ENCODE measurements at regions not wholly inside any gene's neighbourhood (a gene's known extent, or its start where the extent isn't known, plus 50 kb on each side); places are given as distances from the start of the nearest gene placed in this dataset.

- H3K27ac ChIP-seq, result no peak overlapping the region
- no peaks in the 10 kb centered on the region for H3K9me3 ChIP-seq
- TF ChIP-seq POLR2A (IDR thresholded peaks at IDR 0.05) (no peak), CTCF (IDR thresholded peaks at IDR 0.05) (no peak)
- no peaks in the 10 kb centered on the region for H3K36me3 ChIP-seq
- DNase-seq, result no peak
- H3K4me1 ChIP-seq, result no peaks in the 10 kb centered on the region
- H3K4me3 ChIP-seq, result no peak overlapping the region
- H3K27me3 ChIP-seq, result no peaks in the 10 kb centered on the region
These were observed 696.3 kb downstream of the EPHA3 start for GRCh38 chr3:89803711-89804110.

- DNase-seq, result no peak
- Histone ChIP-seq H3K4me1 (no peaks in the 10 kb centered on the region), H3K9me3 (no peaks in the 10 kb centered on the region), H3K4me3 (no peak overlapping the region), H3K27ac (no peak overlapping the region), H3K27me3 (no peaks in the 10 kb centered on the region), H3K36me3 (no peaks in the 10 kb centered on the region)
- TF ChIP-seq CTCF (IDR thresholded peaks at IDR 0.05) (no peak), POLR2A (IDR thresholded peaks at IDR 0.05) (no peak)
These were observed 698.7 kb downstream of the EPHA3 start for GRCh38 chr3:89806166-89806565.

- no peak for DNase-seq
- no peaks in the 10 kb centered on the region for H3K9me3 ChIP-seq
- H3K27ac ChIP-seq, result no peak overlapping the region
- TF ChIP-seq CTCF (IDR thresholded peaks at IDR 0.05) (no peak), POLR2A (IDR thresholded peaks at IDR 0.05) (no peak)
- H3K36me3 ChIP-seq, result no peaks in the 10 kb centered on the region
- no peaks in the 10 kb centered on the region for H3K4me1 ChIP-seq
- H3K4me3 ChIP-seq, result no peak overlapping the region
- no peaks in the 10 kb centered on the region for H3K27me3 ChIP-seq
These were observed 701.3 kb downstream of the EPHA3 start for GRCh38 chr3:89808680-89809197.

- Histone ChIP-seq H3K27me3 (no peaks in the 10 kb centered on the region), H3K36me3 (no peaks in the 10 kb centered on the region), H3K4me1 (no peaks in the 10 kb centered on the region), H3K4me3 (no peak overlapping the region), H3K27ac (no peak overlapping the region), H3K9me3 (no peaks in the 10 kb centered on the region)
- TF ChIP-seq POLR2A (IDR thresholded peaks at IDR 0.05) (no peak), CTCF (IDR thresholded peaks at IDR 0.05) (no peak)
- DNase-seq, result no peak
These were observed 706.1 kb downstream of the EPHA3 start for GRCh38 chr3:89813500-89813899.

GRCh38 chr3:89841041-89841440 lies 733.6 kb downstream of the EPHA3 start:
- no peaks in the 10 kb centered on the region for H3K27me3 ChIP-seq
- no peak overlapping the region for H3K4me3 ChIP-seq
- H3K4me1 ChIP-seq, result no peaks in the 10 kb centered on the region
- H3K27ac ChIP-seq, result no peak overlapping the region
- H3K36me3 ChIP-seq, result no peaks in the 10 kb centered on the region
- TF ChIP-seq POLR2A (IDR thresholded peaks at IDR 0.05) (no peak), CTCF (IDR thresholded peaks at IDR 0.05) (no peak)
- H3K9me3 ChIP-seq, result no peaks in the 10 kb centered on the region
- DNase-seq, result no peak

- no peak overlapping the region for H3K4me3 ChIP-seq
- TF ChIP-seq CTCF (IDR thresholded peaks at IDR 0.05) (no peak), POLR2A (IDR thresholded peaks at IDR 0.05) (no peak)
- H3K4me1 ChIP-seq, result no peaks in the 10 kb centered on the region
- H3K9me3 ChIP-seq, result no peaks in the 10 kb centered on the region
- no peaks in the 10 kb centered on the region for H3K27me3 ChIP-seq
- no peak overlapping the region for H3K27ac ChIP-seq
- DNase-seq, result no peak
- H3K36me3 ChIP-seq, result no peaks in the 10 kb centered on the region
These were observed 737.6 kb downstream of the EPHA3 start for GRCh38 chr3:89845053-89845452.

Measured in Peyer's patch (tissue), 4 donors.